ENCODE measurements at regions not wholly inside any gene's neighbourhood (a gene's known extent, or its start where the extent isn't known, plus 50 kb on each side); places are given as distances from the start of the nearest gene placed in this dataset.

- TF ChIP-seq POLR2A (IDR thresholded peaks at IDR 0.05) (no peak), CTCF (IDR thresholded peaks at IDR 0.05) (no peak)
These were observed 379.0 kb downstream of the EFNB2 start for GRCh38 chr13:106156468-106156867.
